ENCODE measurements at regions not wholly inside any gene's neighbourhood (a gene's known extent, or its start where the extent isn't known, plus 50 kb on each side); places are given as distances from the start of the nearest gene placed in this dataset.

DNA sequence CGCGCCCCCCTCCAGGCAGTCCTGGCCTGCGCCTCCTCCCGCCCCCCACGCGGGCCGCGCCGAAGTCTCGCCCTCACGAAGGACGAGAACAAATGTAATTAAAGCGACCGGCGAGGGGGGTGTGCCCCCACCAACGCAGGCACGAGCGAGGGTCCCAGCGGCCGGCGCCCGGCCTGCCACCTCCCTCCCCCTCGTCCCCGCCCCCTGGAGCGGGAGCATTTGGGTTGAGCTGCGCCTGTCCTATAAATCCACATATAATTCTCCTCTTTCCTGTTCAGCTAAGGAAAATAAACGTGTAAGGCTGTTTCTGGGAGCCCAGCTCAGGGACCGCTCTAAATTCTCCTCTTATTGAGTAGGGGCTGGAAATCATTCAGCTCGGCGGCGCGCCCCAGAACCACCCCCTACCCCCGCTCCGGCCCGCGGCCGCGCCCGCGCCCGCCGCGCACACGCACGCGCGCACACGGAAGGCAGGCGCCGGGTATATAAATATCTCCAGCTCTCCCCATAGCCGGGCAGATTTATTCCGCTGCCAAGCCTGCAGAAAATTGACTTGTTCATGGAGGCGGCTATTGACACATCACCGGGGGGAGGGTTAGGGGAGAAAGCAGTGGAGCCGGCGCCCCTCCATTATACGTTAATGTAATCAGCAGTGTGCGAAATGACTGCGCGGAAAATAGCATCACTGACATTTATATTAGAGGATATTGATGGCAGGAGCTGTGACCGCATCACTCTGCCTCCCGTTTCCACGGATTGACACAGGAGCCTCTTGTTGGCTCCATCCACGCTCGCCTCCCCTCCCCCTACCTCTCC is 61.6 kb upstream of the BTRC start:
- TF ChIP-seq, protein P1, sequence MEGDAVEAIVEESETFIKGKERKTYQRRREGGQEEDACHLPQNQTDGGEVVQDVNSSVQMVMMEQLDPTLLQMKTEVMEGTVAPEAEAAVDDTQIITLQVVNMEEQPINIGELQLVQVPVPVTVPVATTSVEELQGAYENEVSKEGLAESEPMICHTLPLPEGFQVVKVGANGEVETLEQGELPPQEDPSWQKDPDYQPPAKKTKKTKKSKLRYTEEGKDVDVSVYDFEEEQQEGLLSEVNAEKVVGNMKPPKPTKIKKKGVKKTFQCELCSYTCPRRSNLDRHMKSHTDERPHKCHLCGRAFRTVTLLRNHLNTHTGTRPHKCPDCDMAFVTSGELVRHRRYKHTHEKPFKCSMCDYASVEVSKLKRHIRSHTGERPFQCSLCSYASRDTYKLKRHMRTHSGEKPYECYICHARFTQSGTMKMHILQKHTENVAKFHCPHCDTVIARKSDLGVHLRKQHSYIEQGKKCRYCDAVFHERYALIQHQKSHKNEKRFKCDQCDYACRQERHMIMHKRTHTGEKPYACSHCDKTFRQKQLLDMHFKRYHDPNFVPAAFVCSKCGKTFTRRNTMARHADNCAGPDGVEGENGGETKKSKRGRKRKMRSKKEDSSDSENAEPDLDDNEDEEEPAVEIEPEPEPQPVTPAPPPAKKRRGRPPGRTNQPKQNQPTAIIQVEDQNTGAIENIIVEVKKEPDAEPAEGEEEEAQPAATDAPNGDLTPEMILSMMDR (IDR thresholded peaks at IDR 0.05), result no peak
- TF ChIP-seq POLR2A (IDR thresholded peaks at IDR 0.05), result no peak

Data from breast epithelium (tissue), 3 donors.